HG02763 (cell line): ENCODE measurements at regions not wholly inside any gene's neighbourhood (a gene's known extent, or its start where the extent isn't known, plus 50 kb on each side); places are given as distances from the start of the nearest gene placed in this dataset.

Experiments used
- ATAC-seq: cut with Tn5 transposase; IDR thresholded peaks from one replicate; pipeline ENCODE4 v1.9.1; 2021; ENCODE audit warnings: mild to moderate bottlenecking, moderate library complexity; ENCODE audit not compliant: unreplicated experiment

GRCh38 chr4:114497116-114497515, 101.5 kb upstream of the UGT8 start:
- no peak for ATAC-seq

GRCh38 chr4:114509340-114509739, 89.3 kb upstream of the UGT8 start:
- no peak for ATAC-seq

DNA sequence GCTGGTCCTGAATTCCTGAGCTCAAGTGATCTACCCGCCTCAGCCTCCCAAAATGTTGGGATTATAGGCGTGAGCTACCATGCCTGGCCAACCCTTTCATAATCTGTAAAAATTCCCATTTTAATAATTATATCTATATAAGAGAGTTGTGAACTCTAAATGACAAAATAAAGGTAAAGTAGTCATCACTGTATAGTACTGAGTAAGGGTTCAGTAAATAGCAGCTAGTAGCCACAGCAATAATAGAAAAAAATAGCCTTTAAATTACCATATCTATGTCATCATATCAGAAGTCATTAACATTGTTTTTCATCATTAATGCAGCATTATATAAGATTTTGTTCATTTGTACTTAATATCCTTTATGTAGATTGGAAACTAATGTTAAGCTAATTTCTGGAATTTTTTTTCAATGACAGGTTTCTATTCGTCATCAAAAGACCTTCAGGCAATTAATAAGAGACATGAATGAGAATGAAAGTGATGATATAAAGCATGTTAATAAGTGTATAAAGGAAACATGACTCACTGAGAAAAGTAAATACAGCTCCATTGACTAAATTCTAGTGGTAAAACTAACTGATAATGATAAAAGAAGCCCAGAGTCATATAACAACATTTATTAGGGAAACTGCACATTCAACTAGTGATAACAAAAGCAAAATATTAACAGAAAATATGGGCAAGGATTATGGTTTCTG, 85.9 kb upstream of the UGT8 start:
- ATAC-seq = no peak

- no peak for ATAC-seq
Observed at GRCh38 chr4:114519368-114519767, 79.2 kb upstream of the UGT8 start.

DNA sequence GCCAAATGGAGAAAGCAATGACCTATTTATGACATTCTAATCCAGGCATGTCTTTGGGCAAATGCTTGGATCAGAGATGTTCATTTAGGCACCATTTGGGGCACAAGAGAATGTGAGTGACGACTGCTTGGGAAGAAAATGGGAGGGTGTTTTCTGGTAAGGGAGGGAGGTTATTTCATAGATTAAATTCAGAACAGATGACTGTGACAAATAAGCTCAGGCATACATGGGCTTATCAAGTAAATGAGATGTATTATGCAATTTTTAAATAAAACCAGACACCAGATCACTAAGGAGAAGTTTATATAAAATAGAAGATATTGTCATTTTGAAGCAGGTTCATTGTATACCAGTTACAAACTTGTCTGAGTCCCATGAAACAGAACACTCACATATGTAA, 71.4 kb upstream of the UGT8 start:
- no peak for ATAC-seq

- ATAC-seq = no peak
Observed at GRCh38 chr4:114527637-114528036, 71.0 kb upstream of the UGT8 start.

DNA sequence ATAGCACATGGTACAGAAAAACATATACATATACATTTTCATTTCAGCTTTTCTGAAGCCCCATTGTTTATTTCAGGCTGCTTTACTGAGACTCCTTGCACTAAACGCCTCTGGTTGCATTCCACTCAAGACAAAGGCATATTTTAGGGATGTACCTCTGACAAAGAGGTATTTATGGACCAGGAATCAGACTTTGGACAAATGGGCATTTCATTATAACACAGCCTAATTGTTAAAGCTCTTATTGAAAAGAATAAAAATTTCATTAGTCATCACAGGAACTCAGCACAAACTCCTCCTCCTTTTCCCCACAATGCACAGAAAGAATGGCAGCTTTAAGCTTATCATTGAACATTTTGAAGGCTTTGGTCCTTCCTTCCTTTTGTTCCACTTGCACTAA, 62.9 kb upstream of the UGT8 start:
- ATAC-seq = no peak

DNA sequence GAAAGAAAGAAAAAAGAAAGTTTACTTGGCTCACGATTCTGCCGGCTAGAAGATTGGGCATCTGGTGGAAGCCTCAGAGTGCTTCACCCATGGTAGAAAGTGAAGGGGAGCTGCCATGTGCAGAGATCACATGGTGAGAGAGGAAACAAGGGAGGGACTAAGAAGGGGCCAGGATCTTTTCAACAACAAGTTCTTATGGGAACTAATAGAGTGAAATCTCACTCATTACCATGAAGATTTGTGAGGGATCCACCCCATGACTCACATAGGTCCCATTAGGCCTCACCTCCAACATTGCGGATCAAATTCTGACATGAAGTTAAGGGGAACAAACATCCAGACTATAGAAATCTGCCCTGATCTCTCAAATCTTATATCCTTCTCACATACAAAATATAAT, 61.3 kb upstream of the UGT8 start:
- ATAC-seq = no peak

DNA sequence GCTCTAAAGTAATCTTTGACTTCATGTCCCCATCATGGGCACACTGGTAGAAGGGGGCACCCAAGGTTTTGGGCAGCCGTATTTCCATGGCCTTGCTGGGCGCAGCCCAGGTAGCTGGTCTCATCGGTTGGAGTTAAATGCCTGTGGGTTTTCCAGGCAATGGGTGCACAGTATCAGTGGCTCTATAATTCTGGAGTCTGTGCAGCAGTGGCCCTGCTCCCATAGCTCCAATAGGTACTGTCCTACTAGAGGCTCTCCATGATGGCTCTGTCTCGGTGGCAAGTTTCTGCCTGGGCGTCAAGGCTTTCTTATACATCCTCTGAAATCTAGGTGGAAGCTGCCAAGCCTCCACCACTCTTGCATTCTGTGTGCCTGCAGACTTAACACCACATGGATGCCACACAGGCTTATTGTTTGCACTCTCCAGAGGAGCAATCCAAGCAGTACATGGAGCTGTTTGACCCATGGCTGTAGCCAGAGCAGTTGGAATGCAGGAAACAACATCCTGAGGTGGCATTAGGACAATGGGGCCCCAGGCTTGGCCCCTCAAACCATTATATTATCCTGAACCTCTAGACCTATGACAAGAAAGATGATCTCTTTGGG, 60.5 kb upstream of the UGT8 start:
- ATAC-seq = no peak

- ATAC-seq = no peak
Observed at GRCh38 chr4:114539985-114540384, 58.6 kb upstream of the UGT8 start.

DNA sequence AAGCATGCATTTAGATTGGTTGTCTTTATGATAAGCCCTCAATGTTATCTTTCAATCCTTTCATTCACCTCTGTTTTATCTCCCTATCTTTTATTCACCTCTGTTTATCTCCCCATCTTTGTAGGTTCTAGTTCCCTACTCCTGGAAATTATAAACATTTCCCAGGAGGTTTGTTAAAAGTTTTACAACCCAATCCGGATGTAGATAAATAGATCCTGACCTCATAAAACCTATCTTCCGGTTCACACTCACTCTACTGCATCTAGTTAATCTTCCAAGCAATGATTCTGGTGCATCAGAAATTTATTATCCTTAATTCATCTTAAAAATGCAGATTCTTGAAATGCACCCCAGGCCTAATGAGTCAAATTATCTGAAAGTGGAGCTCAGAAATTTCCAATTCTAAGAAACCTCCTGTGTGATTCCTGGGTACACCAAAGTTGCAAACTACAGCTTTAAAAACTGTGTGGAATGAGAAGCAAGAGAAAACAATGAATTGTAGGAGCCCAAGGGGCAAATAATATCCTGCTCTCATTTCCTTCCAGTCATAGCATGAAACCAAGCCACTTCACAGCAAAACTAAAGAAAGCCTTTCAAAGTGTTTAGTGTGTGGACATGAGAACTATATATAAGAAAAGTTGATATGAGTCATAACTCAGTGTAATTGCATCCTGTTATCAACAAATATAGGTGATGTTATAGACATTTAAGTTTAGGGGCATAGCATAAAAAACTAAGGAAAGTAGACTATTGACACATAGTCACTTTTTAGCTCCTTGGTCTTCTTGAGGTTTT, 51.1 kb upstream of the UGT8 start:
- ATAC-seq = no peak
